Muscle of arm (tissue), 1 donor: ENCODE measurements at regions not wholly inside any gene's neighbourhood (a gene's known extent, or its start where the extent isn't known, plus 50 kb on each side); places are given as distances from the start of the nearest gene placed in this dataset.
"Not testable (repeated sequence)": the region's sequence is repeated elsewhere in the genome, so short reads cannot be mapped to it uniquely, and the experiment has no call there.

Source experiments
- DNase-seq: peaks from one replicate; pipeline ENCODE4 v3.0.0-alpha.2; 2013

GRCh38 chr11:115636753-115637527 is 132.7 kb upstream of the CADM1 start:
- no peak for DNase-seq

GRCh38 chr11:115633977-115634376 is 129.8 kb upstream of the CADM1 start:
- DNase-seq: not testable (repeated sequence)

- no peak for DNase-seq
These were observed 127.8 kb upstream of the CADM1 start for GRCh38 chr11:115632061-115632460.

GRCh38 chr11:115631609-115632008 is 127.4 kb upstream of the CADM1 start:
- DNase-seq: no peak

DNA sequence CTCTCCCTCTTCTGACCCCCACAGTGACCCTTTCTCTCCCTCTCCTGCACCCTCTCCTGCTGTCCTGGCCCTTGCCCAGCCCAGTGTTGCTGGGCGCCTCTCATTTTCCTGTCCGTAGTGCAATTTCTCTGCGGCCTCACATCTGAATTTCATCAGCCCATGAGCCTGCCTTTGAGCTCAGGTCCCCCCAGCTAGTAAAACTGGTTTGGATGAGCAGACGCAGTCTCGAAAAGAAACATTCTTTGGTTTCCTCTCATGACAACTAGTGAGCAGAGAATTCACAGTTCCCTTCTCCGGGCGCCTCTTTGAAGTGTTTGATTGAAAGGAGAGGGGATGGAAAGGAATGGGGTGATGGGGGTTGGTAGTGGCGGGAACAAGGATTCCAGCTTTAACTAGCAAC is 126.0 kb upstream of the CADM1 start:
- no peak for DNase-seq

DNA sequence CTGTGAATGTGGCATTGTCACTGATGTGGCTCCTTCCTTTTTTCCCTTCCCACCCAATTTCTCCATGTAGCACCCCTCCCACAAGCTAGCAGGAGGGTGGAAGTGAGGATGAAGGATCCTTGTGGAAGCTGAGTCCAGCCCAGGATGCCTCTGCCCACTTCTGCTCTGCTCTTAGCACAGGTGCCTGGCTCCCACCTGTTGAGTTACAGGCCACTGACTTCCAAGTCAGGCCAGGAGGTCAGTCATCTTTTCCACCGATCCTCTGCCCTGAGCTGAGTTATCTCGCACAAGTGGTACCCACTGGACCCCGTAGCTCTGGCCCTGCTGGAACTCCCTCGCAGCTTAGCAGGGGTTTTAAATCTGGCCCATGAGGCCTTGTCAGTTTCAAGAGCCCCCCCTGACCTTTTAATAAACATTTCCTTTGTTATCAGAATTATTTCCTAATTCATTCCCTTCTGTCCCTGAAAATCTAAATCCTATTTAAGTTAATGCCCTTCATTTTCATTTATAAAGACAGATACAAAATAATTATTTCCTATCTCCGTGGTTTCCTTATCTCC is 125.3 kb upstream of the CADM1 start:
- no peak for DNase-seq

GRCh38 chr11:115627666-115628460 is 123.6 kb upstream of the CADM1 start:
- no peak for DNase-seq

GRCh38 chr11:115627071-115627470 is 122.9 kb upstream of the CADM1 start:
- DNase-seq: no peak

DNA sequence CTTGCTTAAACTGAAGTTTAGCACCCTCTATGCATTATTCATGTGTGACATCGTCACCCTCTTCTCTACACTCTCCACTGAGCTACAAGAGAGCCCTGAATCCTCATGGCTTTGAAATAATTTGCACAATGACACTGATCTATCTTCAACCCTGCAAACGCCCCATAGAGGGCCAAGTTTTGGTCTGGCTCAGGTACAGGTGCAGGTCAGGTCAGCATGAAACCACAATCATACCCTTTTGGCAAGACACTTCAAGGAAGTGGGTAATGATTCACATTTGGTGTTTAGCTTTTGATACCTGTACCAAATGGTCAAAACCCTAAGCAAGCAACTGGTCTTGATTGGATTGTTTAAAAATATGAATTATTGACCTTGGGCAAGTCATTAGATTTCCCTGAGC is 122.2 kb upstream of the CADM1 start:
- DNase-seq: no peak

- no peak for DNase-seq
These were observed 121.3 kb upstream of the CADM1 start for GRCh38 chr11:115625502-115625901.

- no peak for DNase-seq
These were observed 119.8 kb upstream of the CADM1 start for GRCh38 chr11:115624065-115624464.

GRCh38 chr11:115623021-115623451 is 118.8 kb upstream of the CADM1 start:
- peak; percentile 73 for DNase-seq

- no peak for DNase-seq
These were observed 114.2 kb upstream of the CADM1 start for GRCh38 chr11:115618428-115618827.

DNA sequence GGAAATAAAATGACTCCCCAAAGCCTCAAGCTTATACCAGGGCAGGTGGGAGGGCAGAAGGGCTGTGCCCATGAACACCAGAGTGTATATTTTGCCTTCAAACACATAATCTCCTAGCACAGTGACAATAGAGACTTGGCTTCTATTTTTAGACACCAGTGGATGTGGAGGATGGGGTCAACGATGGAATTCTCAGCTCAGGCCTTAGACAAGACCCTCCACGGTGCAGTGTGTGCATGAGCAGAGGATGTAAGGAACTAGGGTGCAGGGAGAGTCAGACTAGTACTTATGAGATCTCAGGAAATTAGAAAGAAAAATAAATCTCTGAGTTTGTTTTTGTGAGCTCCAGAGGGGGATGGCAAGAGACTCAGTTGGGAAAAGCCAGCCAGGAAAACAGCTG is 113.6 kb upstream of the CADM1 start:
- no peak for DNase-seq

GRCh38 chr11:115616971-115617370 is 112.8 kb upstream of the CADM1 start:
- DNase-seq: no peak

DNA sequence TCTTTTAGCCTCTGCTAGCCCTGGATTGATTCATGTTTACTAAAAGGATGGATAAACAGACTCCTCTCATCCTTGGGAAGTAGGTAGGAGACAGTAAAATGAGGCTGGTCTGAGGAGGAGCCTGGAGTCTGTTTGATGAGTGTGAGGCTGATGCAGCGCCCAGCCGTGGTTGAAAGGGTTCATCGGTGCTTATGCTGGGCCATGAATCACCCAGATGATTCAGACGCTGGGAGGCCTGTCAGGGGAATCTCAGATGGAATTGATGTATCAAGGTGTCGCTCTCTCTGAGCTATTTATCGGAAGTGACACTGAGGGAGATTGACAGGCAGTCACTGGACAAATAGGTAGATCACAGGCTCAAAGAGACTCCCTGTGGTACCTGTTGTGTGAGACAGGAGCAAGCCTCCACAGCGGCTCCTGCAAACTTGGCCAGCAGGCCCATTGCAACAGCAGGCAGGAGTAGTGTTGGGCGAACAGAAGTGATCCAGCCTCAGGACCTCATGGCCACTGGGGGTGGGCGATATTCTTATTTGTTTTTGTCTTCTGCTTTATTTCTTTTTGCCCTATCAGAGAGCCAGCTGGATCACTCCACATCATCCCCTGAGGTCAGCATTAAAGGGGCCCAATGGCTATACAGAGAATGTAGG is 109.9 kb upstream of the CADM1 start:
- no peak for DNase-seq

GRCh38 chr11:115613004-115613403 is 108.8 kb upstream of the CADM1 start:
- DNase-seq: no peak

DNA sequence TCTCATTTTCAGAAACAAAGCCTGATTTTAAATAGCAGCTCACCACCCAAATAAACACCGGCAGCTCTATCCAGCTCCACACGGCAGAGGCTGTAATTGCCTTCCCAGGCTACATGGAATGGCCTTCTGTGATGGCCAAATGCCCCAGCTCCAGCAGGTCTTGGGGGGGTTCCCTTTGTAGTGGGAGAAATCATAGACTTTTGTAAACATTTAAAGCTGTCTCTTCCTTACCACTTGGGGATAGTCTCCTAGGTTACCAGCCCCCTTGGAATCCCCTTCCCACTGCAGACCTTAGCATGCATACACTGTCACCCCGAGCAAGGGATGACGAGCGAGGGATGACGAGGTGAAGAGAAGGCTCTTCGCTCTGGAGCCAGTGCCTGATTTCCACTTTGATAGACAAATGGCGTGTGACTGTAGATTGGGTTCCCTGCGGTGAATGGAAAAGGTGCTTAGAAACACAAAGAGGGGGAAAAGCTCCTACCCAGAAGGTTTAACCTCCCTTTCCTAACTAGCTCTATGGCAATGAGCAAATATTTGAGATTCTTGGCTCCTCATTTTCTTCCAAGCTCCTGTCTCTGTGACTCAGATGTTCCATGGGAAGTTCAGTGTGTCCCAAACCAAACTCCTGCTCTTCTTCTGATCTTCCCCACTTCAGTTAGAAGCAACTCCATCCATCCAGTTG is 108.0 kb upstream of the CADM1 start:
- no peak for DNase-seq

- no peak for DNase-seq
These were observed 107.1 kb upstream of the CADM1 start for GRCh38 chr11:115611343-115611742.

- no peak for DNase-seq
These were observed 106.7 kb upstream of the CADM1 start for GRCh38 chr11:115610908-115611307.

- DNase-seq: not testable (repeated sequence)
These were observed 106.0 kb upstream of the CADM1 start for GRCh38 chr11:115610234-115610633.

GRCh38 chr11:115608976-115609375 is 104.8 kb upstream of the CADM1 start:
- DNase-seq: no peak
